ENCODE measurements at regions not wholly inside any gene's neighbourhood (a gene's known extent, or its start where the extent isn't known, plus 50 kb on each side); places are given as distances from the start of the nearest gene placed in this dataset.
A peak's percentile ranks its signal among the peaks of the same experiment; 100 is the strongest.

DNA sequence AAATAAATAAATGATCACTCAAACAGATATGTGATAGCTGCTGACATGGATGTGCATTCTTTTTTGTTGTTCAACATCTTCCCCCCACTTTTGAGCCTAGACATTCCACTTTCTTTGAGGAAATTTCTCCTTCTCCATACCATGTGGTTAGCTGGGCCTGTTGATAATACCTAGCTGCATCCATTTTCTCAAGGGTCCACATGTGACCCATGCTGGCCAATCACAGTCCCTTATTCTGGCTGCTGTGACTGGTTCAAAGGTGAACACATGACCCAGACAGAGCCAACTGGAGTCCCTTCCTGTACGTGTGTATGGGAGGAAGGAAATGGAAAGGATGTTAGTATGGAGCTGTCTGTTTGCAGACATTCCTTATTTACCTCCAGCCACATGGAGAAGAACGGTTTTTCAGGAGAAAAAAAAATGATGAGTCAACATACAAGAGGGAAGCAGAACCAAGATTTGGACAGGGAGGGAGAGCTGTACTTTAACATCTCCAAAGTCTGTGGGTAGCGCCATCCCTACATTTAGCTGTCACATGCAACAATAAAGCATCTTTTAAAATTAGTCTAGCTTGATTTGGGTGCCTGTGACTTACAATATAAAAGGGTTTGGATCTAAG lies 391.7 kb upstream of the TBX3 start:
- no peaks in the 10 kb centered on the region for H3K36me3 ChIP-seq (ENCODE audit: control insufficient read depth, insufficient read depth, low read length)
- intact Hi-C loops (cut with micrococcal nuclease), result no loop called here
- no peak overlapping the region for H3K4me2 ChIP-seq (ENCODE audit: insufficient read depth, low read length)
- POLR2A ChIA-PET, result interaction anchor here (0.6 kb wide), 2 partner anchors 58 to 942 kb away, joined by 3 read pairs; no protein-coding TSS in a partner anchor
- ATAC-seq, result peak; percentile 74
- no TSS peak for BruUV-seq (replicated peaks)
- H3K4me1 ChIP-seq (replicated peaks in 1 of 2; ENCODE audit: control insufficient read depth in 2 of 2, insufficient read depth in 2 of 2, low read length in 2 of 2), result no peaks in the 10 kb centered on the region
- WGBS (ENCODE audit: insufficient coverage, low coverage, missing lambda C conversion rate), result 0% methylated on average over 3 of the region's 3 CpGs
- H2AFZ ChIP-seq (ENCODE audit: low read depth, low read length), result no peak overlapping the region
- H3K27me3 ChIP-seq (ENCODE audit: control insufficient read depth in 2 of 2, insufficient read depth in 2 of 2, low read length in 2 of 2), result peaks cover 0 to 8% of the 10 kb centered on the region in 2 experiments; a peak in 1 of 5 replicates
- FAIRE-seq, result no peak
- no peak overlapping the region for H3K27ac ChIP-seq (ENCODE audit: extremely low read depth, low read depth, low read length)
- in situ Hi-C loops (cut with MboI), result no loop called here
- H3K4me3 ChIP-seq, result no peak overlapping the region
- no peak overlapping the region for H3K9ac ChIP-seq (ENCODE audit: insufficient read depth in 1 of 2, low read depth in 2 of 2, low read length in 2 of 2)
- H4K20me1 ChIP-seq (replicated peaks; ENCODE audit: control insufficient read depth, insufficient read depth, low read length), result no peaks in the 10 kb centered on the region
- H3K79me2 ChIP-seq (ENCODE audit: control insufficient read depth, insufficient read depth, low read length), result no peaks in the 10 kb centered on the region
- no peaks in the 10 kb centered on the region for H3K9me1 ChIP-seq (ENCODE audit: control insufficient read depth, insufficient read depth, low read length)
- CTCF ChIA-PET (ENCODE audit: low intra/inter-chr PET ratio), result no interaction called here
- DNase-seq (ENCODE audit: extremely low read depth in 1 of 4, low spot score in 3 of 4), result peak; percentile 17 to 39 (median 32)
- H3K9me3 ChIP-seq (replicated peaks; ENCODE audit: control insufficient read depth, insufficient read depth, low read depth, low read length), result no peaks in the 10 kb centered on the region
- TF ChIP-seq PTBP1 (IDR thresholded peaks at IDR 0.05; ENCODE audit: low read depth, low read length) (no peak), NR2C2 (CRISPR knock-in tag; IDR thresholded peaks at IDR 0.05) (no peak), NR2C2 (tag; IDR thresholded peaks at IDR 0.05) (peak; percentile 27; the same call in 1 of the 2 replicates), TAF1 (IDR thresholded peaks at IDR 0.05; ENCODE audit: control insufficient read depth, extremely low read depth, insufficient read depth, low read length, severe bottlenecking) (no peak), ZNF316 (IDR thresholded peaks at IDR 0.05) (peak; percentile 72), MAFG (tag; conservative IDR thresholded peaks at IDR 0.05) (peak; percentile 68), RBM25 (IDR thresholded peaks at IDR 0.05; ENCODE audit: low read depth, low read length, severe bottlenecking) (peak; percentile 9), TSC22D4 (tag; IDR thresholded peaks at IDR 0.05) (no peak), RAD51 (IDR thresholded peaks at IDR 0.05; ENCODE audit: borderline replicate concordance, low read depth) (peak; percentile 78), ZNF589 (CRISPR knock-in tag; IDR thresholded peaks at IDR 0.05; ENCODE audit: low read depth) (peak; percentile 78; the same call in 1 of the 2 replicates), PHB (CRISPR knock-in tag; IDR thresholded peaks at IDR 0.05) (no peak), NFYB (IDR thresholded peaks at IDR 0.05; ENCODE audit: extremely low read depth, insufficient read length) (peak; percentile 2), ZNF212 (CRISPR knock-in tag; IDR thresholded peaks at IDR 0.05) (no peak), NFXL1 (CRISPR knock-in tag; IDR thresholded peaks at IDR 0.05) (no peak), MAFK (IDR thresholded peaks at IDR 0.05; ENCODE audit: low read length) (0 out of 2 replicates have a peak, but pooled peaks have one; percentile 17), ZNF175 (CRISPR knock-in tag; IDR thresholded peaks at IDR 0.05; ENCODE audit: low read depth) (0 out of 2 replicates have a peak, but pooled peaks have one; percentile 38), ZNF24 (IDR thresholded peaks at IDR 0.05) (no peak), C11orf30 (IDR thresholded peaks at IDR 0.05; ENCODE audit: low read depth) (peak; percentile 62)
- TF ChIP-seq, protein P1, sequence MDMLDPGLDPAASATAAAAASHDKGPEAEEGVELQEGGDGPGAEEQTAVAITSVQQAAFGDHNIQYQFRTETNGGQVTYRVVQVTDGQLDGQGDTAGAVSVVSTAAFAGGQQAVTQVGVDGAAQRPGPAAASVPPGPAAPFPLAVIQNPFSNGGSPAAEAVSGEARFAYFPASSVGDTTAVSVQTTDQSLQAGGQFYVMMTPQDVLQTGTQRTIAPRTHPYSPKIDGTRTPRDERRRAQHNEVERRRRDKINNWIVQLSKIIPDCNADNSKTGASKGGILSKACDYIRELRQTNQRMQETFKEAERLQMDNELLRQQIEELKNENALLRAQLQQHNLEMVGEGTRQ (CRISPR knock-in tag; IDR thresholded peaks at IDR 0.05), result peak; percentile 92
- TF ChIP-seq, protein P2, sequence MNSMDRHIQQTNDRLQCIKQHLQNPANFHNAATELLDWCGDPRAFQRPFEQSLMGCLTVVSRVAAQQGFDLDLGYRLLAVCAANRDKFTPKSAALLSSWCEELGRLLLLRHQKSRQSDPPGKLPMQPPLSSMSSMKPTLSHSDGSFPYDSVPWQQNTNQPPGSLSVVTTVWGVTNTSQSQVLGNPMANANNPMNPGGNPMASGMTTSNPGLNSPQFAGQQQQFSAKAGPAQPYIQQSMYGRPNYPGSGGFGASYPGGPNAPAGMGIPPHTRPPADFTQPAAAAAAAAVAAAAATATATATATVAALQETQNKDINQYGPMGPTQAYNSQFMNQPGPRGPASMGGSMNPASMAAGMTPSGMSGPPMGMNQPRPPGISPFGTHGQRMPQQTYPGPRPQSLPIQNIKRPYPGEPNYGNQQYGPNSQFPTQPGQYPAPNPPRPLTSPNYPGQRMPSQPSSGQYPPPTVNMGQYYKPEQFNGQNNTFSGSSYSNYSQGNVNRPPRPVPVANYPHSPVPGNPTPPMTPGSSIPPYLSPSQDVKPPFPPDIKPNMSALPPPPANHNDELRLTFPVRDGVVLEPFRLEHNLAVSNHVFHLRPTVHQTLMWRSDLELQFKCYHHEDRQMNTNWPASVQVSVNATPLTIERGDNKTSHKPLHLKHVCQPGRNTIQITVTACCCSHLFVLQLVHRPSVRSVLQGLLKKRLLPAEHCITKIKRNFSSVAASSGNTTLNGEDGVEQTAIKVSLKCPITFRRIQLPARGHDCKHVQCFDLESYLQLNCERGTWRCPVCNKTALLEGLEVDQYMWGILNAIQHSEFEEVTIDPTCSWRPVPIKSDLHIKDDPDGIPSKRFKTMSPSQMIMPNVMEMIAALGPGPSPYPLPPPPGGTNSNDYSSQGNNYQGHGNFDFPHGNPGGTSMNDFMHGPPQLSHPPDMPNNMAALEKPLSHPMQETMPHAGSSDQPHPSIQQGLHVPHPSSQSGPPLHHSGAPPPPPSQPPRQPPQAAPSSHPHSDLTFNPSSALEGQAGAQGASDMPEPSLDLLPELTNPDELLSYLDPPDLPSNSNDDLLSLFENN (IDR thresholded peaks at IDR 0.05; ENCODE audit: low read depth in 2 of 2, low read length in 2 of 2), result no peak

Measured in K562 (cell line).